ENCODE measurements at regions not wholly inside any gene's neighbourhood (a gene's known extent, or its start where the extent isn't known, plus 50 kb on each side); places are given as distances from the start of the nearest gene placed in this dataset.

- TF ChIP-seq ZNF433 (tag by site-specific recombination; IDR thresholded peaks at IDR 0.05; ENCODE audit: low read depth) (no peak), PBX3 (CRISPR knock-in tag; IDR thresholded peaks at IDR 0.05) (no peak), HOXA7 (CRISPR knock-in tag; IDR thresholded peaks at IDR 0.05; ENCODE audit: borderline replicate concordance) (no peak), ZNF48 (tag by site-specific recombination; IDR thresholded peaks at IDR 0.05) (no peak), ZNF843 (tag by site-specific recombination; IDR thresholded peaks at IDR 0.05) (no peak), CTCF (tag by site-specific recombination; IDR thresholded peaks at IDR 0.05) (no peak), ZBTB26 (tag by site-specific recombination; optimal IDR thresholded peaks at IDR 0.05) (no peak), ZNF121 (tag by site-specific recombination; IDR thresholded peaks at IDR 0.05) (no peak), ZNF394 (tag by site-specific recombination; IDR thresholded peaks at IDR 0.05; ENCODE audit: borderline replicate concordance) (no peak), YY1 (tag by site-specific recombination; IDR thresholded peaks at IDR 0.05) (no peak), GLI4 (tag by site-specific recombination; IDR thresholded peaks at IDR 0.05) (no peak), SP2 (tag by site-specific recombination; IDR thresholded peaks at IDR 0.05) (no peak)
- TF ChIP-seq, protein P1, sequence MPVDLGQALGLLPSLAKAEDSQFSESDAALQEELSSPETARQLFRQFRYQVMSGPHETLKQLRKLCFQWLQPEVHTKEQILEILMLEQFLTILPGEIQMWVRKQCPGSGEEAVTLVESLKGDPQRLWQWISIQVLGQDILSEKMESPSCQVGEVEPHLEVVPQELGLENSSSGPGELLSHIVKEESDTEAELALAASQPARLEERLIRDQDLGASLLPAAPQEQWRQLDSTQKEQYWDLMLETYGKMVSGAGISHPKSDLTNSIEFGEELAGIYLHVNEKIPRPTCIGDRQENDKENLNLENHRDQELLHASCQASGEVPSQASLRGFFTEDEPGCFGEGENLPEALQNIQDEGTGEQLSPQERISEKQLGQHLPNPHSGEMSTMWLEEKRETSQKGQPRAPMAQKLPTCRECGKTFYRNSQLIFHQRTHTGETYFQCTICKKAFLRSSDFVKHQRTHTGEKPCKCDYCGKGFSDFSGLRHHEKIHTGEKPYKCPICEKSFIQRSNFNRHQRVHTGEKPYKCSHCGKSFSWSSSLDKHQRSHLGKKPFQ (tag by site-specific recombination; IDR thresholded peaks at IDR 0.05): no peak
Observed at GRCh38 chr12:30508205-30508967, 187.3 kb downstream of the IPO8 start.

Data from HEK293 (cell line).